ENCODE measurements at regions not wholly inside any gene's neighbourhood (a gene's known extent, or its start where the extent isn't known, plus 50 kb on each side); places are given as distances from the start of the nearest gene placed in this dataset.

DNA sequence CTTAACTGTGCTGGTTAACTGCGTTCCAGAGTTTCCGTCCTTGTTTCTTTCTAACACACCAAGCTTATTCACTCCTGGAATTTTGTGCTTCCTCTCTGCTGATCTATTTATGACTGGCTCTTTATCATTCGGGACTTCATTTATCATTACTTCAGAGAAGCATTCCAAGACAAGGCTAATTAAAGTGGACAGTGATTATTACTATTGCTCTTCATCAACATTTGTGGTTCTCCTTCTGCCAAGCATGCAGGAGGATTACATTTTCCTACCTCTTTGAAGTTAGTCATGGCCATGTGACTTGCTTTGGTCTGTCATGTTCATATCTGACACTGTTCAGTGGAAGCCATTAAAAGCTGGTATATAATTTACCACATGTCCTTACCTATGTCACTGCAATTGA is 172.4 kb upstream of the AGR3 start:
- DNase-seq: no peak

DNA sequence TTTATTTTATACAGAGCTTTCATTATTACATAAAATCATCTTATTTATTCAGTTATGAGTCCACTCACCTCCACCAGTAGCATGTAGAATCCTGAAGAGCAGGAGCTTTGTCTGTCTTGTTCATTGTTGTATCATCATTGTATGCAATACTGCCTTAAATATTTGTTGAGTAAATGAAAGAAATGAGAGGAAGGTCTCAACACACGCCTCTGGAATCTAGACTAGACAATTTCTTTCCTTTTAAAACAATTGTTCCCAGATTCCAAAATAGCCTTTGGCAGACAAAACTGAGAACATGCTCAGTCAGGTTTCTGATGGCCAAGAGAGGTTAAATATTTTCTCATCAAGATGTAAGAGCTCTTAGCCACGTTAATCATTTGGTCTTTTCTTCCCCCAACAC is 173.1 kb upstream of the AGR3 start:
- no peak for DNase-seq

DNA sequence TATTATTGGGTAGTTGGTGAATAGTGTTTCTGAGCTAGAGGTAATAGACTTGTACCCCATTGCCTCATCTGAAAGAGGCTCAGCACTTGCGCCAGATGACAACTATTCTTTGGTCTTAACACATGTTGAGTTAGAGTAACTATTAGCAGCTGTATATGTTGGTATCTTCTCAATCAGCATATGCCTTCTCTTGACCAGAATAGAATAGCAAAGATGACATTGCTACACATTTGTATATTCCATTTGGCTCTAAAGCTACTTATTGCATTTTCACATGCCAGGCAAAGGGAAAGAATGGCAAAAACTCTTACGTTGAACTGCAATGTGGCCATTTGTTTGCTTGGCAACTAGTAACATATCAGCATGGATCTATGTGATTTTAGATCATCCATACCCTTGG is 173.8 kb upstream of the AGR3 start:
- DNase-seq: no peak

DNA sequence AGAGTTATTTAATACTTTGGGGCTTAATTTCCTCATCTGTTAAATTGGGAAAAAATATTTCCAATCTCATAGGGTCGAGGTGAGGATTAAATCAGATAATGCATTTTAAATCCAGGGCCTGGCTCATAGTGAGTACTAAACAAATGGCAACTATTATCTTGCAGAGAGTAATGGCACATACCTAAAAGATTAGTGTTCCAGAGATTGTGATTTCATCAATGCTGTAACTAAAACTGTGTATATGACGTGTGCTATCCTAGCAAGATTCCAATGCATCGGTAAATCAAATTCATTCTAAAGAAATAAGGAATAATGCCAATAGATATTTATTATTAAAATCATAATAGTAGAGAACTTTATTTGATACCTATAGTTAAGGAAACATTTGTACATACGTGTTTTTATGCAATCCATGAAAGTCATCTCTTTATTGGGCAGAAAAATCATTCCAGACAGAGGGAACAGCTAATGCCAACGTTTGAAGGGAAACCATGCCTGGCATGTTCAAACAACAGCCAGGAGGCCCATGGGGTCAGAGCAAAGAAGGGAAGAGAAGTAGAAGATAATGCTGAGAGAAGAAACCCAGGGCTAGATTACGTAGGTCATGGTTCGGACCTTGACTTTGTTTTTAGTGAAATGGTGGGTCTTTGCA is 174.8 kb upstream of the AGR3 start:
- no peak for DNase-seq

DNA sequence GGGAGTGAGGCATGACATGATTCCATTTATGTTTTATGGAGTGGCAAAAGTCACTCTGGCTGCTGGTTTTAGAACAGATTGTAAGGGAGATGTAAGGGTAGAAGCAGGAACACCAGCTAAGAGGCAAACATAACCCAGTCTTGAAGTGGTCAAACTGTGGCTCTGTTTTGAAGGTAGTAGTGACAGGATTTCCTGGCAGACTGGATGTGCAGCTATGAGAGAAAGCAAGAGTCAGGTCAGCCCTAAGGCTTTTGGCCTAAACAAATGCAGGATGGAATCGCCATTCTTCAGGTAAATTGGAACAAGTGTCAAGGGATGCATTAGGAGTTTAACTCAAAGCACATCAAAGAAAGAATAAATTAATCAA is 175.3 kb upstream of the AGR3 start:
- no peak for DNase-seq

DNA sequence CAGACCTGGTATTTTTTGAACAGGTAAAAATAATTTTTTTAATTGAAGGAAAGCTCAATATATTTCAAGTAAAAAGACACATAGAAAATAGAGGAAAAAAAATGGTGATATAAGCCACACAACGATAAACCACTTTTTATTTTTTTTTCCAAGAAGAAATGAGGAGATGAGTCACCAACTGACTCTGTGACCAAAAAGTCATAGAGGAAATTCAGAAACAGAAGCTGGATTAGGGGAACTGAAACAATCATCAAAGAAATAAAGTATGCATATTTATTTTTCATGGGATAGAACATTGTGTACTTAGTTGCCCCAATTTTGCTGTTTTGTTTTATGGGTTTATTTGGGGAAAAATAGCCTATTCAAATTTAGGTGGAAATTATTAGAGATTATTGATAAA is 176.8 kb upstream of the AGR3 start:
- DNase-seq: no peak

DNA sequence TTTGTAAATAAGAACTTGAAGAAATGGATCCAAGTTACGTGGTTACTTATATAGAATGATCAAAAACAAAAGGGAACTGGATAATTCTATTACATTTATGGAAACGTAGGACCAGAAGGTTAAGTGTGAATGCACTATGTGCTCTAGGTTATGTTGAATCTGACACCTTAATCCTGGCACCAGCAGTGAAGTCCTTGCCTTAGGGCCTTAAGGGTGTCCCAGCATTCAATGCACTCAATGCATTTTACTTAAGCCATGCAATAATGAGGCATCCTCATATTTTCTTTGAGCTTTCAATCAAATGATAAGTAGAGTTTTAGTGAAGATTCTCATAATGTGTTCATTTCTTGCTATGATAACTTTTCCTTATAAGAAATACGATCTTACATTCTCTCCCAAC is 178.3 kb upstream of the AGR3 start:
- no peak for DNase-seq

DNA sequence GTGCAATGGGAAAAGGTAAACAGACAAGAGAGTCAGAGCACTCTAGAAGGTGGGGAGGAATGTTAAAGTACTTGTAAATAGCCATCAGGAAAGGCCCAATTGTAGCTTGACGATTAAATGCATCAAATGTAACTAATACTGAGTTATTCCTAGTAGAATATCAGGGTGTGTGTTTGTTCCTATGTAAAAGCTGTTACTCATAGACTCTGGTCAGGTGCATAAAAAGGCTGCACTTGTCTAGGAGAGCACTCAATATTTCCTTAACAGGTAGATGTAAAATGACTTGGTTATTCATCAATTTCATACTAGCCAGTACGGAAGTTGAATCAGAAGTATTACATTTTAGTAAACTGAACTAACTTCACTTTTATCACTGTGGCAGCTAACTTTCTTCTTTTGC is 179.7 kb upstream of the AGR3 start:
- no peak for DNase-seq

DNA sequence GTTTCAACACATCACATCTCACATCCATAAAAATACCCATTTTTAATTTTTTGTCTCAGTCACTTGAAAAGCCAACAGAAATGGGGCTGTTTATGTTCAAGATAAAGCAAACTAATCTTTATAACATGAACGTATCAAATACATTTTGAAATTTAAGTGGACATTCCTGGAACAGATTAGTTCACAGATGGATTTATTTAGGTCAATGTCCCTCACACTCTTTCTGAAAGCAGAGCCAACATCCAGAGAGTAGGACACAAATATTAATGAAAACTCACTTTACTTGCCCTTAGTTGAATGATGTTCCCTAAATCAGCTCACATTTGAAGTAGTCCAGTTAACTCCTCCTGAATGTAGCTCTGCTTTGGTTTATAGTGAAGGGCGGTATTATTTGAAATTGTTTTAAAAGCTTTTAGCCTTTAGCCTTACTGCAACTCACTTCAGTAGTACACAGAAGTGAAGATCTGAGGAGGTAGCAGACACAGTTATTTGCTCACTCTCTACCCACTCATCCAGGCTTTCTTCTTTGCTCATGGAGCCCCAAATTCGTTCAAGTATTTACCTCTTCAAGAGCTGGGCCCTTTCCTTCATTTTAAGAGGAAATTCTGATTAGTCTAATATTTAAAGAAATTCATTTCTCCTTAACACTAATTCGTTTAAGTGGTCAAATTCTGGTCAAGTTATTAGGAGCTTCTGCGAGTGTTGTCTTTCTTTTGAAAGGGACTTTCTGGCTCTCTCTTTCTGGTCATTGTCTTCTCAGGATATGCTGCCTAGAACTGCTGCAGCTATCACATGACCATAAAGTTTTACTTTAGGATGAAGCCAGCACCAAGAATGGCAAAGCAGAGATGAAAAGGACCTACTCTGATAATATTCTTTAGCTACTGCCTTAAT is 180.6 kb upstream of the AGR3 start:
- DNase-seq: no peak

DNA sequence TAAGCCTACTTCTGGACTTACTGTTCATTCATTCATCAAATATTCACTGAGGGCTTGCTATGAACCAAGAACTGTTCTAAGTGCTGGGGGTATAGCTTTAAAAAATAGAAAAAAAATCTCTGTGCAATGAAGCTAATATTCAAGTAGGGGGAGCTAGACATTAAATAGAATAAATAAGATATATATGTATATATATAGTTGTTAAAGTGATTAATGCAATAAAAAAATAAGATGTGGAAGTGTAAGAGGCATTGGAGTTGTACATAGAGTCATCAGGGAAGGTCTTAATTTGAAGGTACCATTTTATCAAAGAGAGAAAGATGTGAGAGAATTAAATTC is 181.2 kb upstream of the AGR3 start:
- DNase-seq: no peak

DNA sequence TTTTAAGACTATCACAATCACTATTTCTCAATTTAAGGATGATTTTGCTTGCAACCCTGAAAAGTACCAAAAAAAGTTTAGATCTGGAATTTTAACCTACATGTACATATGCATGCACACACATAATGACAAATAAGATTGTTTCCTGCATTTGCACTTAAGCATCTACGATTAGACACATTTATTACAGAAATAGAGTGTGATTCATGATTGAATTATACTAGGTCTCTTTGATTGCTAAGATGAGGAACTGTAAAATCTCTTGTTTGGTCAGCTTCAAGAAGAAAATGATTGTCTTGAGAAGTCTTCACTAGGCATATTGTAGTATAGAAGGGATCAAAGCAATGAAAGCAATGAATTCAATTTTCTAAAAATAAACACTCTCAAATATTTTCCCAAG is 185.9 kb upstream of the AGR3 start:
- DNase-seq: no peak

DNA sequence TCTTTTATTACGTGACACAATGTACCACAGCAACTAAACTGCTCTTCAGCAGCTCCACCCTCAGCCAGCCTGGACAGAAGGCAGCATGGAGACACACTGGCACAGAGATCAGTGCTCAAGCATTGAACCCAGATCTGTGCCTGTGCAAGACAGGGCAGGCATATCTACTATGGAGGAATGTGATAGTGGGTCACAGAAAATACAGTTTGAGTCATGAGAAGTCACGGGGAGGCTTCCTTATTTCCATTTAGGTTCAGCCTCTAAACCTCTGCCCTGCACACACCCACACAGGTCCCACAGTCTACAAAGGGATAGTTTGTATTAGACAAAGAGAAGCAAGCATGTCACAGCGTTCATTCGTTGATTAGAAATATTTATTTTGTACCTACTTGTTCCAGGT is 187.4 kb upstream of the AGR3 start:
- DNase-seq: peak; percentile 4

DNA sequence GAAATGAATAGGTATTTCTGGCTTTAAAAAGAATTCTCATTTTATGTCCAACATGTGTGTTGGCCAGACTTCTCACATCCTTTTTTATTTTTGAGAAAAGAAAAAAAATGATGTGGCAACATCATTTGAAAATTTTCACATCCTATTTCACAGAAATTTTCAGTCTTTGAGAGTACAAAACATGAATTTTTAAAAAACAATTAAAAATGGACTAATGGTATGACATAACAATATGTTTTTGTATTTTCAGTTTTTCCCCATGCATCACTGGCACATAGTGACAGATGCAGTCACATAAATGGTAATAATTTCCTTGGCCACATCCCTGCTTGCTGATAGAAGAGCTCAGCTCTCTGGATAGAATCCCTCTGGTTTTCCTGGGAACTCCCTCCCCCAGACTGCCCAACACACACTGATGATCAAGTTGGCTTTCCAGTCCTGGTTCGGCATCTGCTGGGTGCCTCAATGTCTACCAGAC is 188.5 kb upstream of the AGR3 start:
- no peak for DNase-seq

DNA sequence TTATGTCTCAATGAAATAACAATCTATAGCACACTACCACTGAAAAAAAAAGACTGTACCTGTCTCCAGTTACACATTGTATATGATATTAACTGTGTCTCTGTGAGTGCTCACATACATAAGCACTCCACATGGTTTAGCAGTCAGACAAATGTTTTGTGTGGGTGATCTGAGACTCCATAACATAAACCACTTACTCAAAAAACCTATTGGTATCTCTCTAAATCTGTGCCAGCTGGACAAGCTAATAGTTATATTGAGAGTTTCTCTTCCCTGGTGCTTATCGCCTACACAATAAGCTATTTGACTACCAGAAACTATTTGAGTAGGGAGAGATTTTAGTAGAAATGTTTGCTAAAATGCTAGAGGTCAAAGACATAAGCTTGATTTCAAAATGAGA is 190.1 kb upstream of the AGR3 start:
- DNase-seq: no peak

DNA sequence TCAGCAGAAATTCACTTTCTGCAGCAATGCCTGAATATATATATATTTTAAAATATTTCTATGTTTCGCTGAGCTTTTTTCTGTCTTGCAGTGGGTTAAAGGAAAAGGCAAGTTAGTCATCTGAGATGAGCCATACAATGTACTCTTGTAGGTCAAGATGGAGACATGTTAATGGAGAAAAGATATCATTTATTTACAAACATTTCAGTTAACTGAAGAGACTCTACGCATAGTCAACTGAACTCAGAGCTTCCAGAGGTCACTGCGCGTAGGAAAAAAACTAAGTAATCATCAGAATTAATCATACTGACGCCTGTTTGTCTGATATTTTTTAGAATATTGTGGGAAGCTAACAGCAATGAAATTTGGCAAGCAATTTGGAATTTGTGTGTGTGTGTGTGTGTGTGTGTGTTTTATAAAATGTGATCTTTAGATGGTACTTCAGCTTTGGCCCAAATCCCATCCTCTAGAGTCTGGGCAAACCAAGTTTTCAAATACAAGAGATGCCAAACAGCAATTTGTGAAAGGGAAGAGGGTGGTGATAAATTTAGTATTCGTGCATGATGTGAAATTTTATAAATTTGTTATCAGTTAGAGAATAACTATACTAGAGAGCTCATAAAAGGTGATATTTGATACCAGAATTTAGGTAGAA is 193.9 kb upstream of the AGR3 start:
- DNase-seq: no peak

DNA sequence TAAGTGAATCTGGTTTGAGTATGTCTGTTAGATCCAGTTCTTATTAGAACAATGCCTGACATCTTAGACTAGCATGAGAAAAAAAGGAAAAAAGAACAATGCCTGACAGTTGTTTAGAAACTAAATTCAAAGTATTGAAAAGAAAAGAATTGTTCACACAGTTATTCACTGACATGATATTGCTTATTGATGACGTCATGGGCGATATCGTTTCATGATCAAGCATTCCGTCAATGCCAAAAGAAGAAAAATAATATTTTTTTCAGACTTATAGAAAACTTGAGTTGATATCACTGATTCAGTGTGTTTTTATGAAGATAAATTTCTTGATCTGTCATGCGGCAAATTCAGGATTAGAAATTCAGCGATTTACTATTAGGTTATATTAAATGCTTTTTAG is 196.5 kb upstream of the AGR3 start:
- DNase-seq: no peak

DNA sequence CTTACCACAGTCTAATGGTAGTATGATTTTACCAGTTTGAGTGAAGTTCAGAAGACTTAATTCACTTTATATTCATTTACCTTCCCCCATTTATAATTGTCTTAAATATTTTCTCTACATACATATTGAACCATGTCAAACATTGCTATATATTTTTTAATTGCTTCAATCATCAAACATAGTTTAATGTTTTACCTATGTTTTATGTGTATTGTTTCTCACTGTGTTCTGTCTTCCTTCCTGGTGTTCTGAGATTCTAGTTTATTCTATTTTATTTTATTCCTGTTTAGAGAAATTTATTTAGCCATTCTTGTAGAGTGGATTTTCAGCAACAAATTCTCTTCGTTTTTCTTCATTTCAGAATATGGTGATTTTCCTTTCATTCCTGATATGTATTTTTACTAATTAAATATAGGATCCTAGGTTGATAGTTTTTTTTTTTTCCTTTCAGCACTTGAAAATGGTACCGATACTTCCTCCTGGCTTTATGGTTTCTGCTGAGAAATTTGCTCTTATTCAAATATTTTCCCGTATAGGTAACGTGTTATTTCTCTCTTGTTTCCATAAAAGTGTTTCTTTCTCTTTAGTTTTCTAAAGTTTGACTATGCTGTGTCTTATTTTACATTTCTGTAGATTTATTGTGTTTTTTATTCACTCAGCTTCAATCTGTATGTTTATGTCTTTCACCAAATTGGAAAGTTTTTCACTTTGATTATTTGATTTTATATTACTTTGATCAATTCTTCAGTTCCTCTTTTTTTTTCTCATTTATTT is 201.8 kb upstream of the AGR3 start:
- no peak for DNase-seq

DNA sequence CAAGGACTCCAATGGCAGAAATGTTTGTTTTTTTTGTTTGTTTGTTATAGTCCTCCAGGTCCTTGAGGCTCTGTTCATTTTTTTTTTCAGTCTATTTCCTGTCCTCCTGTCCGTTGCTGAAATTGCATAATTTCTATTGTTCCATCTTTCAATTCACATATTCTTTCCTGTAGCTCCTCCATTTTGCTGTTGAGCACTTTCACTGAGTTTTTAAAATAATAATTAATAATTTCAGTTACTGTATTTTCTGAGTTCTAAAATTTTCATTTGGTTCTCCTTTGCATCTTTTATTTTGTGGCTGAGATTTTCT is 202.3 kb upstream of the AGR3 start:
- no peak for DNase-seq

DNA sequence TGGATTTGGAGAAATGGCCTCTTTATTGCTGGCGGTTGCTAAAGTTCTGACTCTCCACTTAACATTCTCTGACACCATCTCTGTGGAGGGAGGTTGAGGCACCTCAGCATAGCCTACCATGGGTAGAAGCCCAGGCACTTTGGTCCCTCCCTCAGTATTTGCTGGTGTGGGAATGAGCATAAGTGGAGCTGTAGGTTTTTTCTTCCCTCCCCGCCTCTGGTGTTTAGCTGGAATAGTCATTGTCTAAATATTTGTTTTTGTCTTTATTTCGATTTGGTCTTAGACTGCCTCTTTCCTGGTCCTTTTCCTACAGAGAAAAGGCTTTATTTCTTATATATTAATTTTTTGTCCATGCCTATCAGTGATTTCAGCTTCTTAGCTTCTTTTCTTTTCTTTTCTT is 203.4 kb upstream of the AGR3 start:
- no peak for DNase-seq

DNA sequence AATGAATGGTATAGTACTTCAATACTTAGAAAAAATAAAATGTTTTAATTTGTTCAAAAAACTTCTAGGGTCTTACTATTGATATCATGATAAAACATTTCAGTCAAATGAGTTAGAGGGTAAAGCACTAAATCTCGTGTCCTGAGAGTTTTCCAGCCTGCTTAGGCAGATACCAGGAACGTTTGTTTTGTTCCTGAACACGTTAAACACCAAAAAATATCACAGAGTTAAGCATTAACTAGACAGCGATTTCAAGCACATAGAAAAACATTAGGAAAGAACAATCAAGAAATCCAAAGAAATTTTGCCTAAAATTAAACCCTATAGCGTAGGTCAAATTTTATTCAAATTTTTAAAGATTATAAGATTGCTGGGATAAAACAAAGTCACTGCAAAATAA is 204.6 kb upstream of the AGR3 start:
- DNase-seq: no peak

DNA sequence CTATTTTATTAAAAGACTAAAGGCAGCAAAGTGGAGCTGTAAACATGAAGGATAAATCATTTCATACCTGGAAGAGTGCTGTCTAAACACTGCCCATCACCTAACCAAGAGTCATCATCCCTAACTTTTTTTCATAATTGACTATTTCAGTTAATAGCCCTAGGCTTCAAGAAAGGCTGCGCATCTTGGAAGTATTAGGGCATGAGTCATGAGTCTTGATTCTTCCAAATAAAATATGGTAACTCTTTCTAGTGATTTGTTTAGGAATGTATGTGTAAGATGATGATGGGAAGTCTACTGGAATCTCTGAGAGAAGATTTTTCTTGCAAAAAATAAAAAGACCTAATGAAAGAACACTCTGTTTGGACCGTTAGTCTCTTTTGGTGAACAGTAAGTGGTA is 207.7 kb upstream of the AHR start:
- no peak for DNase-seq

DNA sequence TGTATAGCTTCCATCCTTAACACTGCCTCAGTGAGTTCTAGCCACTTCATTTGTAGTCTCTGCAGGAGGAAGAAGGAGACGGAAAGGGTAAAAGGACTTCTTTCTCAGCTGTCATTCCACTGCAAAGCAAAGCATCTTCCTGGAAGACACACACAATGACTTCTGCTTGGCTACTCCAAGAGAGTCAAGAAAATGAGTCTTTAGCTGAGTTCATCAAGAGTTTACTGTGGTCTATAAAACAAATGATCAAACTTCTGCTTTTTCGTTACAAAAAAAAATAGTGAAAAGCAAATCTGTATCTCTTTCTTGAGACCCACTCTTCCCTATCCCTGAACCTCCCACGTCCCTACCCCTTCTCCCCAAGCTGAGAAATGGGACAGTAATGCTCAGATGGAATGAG is 205.0 kb upstream of the AHR start:
- DNase-seq: no peak

DNA sequence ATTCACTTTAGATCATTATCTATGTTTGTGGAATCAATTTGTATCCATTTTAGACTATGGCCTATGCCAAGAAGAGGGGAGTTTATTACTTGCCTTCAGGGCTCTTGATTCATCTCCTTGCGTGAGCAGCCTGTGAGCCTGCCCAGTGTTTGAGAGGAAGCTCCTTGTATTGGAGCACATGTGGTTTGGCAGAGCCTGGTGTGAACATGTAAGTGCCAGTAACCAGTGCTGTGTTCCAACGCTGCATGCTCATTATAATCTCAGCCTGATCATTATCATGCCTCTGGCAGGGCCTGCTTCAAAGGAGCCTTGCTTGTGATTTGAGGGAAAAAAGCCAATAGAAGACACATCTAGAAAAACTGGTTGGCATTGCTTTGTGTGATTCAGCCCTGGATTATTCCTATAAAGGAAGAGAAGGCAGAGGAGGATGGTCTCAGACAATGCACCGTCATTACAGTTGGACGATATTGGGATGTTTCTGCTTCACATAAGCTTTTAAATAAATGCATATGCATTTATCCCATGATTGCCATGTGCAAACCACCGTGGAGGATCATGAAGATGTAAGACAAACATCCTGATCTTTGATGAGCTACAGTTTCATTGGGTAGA is 203.4 kb upstream of the AHR start:
- no peak for DNase-seq
